Immature natural killer cell (primary cell): ENCODE measurements at regions not wholly inside any gene's neighbourhood (a gene's known extent, or its start where the extent isn't known, plus 50 kb on each side); places are given as distances from the start of the nearest gene placed in this dataset.
"Not testable (repeated sequence)": the region's sequence is repeated elsewhere in the genome, so short reads cannot be mapped to it uniquely, and the experiment has no call there.

Experiments used
- DNase-seq, 3 donors: peaks; one replicate each; pipeline ENCODE4 v3.0.0; 2022; ENCODE audit warnings: mixed read lengths in 1 of 3
- H3K27ac Mint-ChIP-seq, 6 donors: one replicate each; pipeline ENCODE4 v1.8.0; 2020; ENCODE audit warnings: mixed read lengths in 6 of 6, mild to moderate bottlenecking in 5 of 6, inconsistent platforms in 4 of 6, moderate library complexity in 3 of 6
- H3K27me3 Mint-ChIP-seq, 3 donors: one replicate each; pipeline ENCODE4 v1.8.0; 2020 to 2021; ENCODE audit warnings: low read depth in 3 of 3, mild to moderate bottlenecking in 3 of 3, mixed read lengths in 3 of 3, moderate library complexity in 3 of 3, inconsistent platforms in 1 of 3
- H3K36me3 Mint-ChIP-seq, 3 donors: one replicate each; pipeline ENCODE4 v1.8.0; 2020; ENCODE audit warnings: mixed read lengths in 3 of 3, inconsistent platforms in 2 of 3, mild to moderate bottlenecking in 2 of 3
- H3K4me1 Mint-ChIP-seq, 2 donors: one replicate each; pipeline ENCODE4 v1.8.0; 2020; ENCODE audit warnings: inconsistent platforms in 2 of 2, mild to moderate bottlenecking in 2 of 2, mixed read lengths in 2 of 2, moderate library complexity in 1 of 2
- H3K4me3 Mint-ChIP-seq, 5 donors: one replicate each; pipeline ENCODE4 v1.8.0; 2020; ENCODE audit warnings: mild to moderate bottlenecking in 5 of 5, mixed read lengths in 5 of 5, inconsistent platforms in 3 of 5, moderate library complexity in 3 of 5
- H3K9me3 Mint-ChIP-seq, 6 donors: one replicate each; pipeline ENCODE4 v1.8.0; 2020; ENCODE audit warnings: mild to moderate bottlenecking in 6 of 6, mixed read lengths in 6 of 6, inconsistent platforms in 4 of 6, moderate library complexity in 3 of 6

GRCh38 chr14:37992499-37992898 is 215.2 kb upstream of the SSTR1 start:
- Mint-ChIP-seq H3K9me3 (no peaks in the 10 kb centered on the region), H3K27ac (no peak overlapping the region), H3K36me3 (no peaks in the 10 kb centered on the region), H3K4me1 (peaks cover 0 to 4% of the 10 kb centered on the region in 2 donors), H3K27me3 (peaks cover 0 to 9% (median 2%) of the 10 kb centered on the region in 3 donors), H3K4me3 (no peak overlapping the region)
- no peak for DNase-seq

- DNase-seq = no peak
- Mint-ChIP-seq H3K27ac (no peak overlapping the region), H3K4me1 (peaks cover 0 to 4% of the 10 kb centered on the region in 2 donors), H3K4me3 (no peak overlapping the region), H3K36me3 (no peaks in the 10 kb centered on the region), H3K9me3 (no peaks in the 10 kb centered on the region), H3K27me3 (peaks cover 0 to 8% (median 2%) of the 10 kb centered on the region in 3 donors)
Observed at GRCh38 chr14:37994846-37995372, 212.8 kb upstream of the SSTR1 start.

- peaks cover 0 to 4% (median 2%) of the 10 kb centered on the region in 3 donors for H3K27me3 Mint-ChIP-seq
- no peak overlapping the region for H3K4me3 Mint-ChIP-seq
- DNase-seq = no peak
- no peaks in the 10 kb centered on the region for H3K36me3 Mint-ChIP-seq
- peaks cover 0 to 4% of the 10 kb centered on the region in 2 donors for H3K4me1 Mint-ChIP-seq
- H3K9me3 Mint-ChIP-seq = no peaks in the 10 kb centered on the region
- H3K27ac Mint-ChIP-seq = no peak overlapping the region
Observed at GRCh38 chr14:37997017-37997416, 210.7 kb upstream of the SSTR1 start.

- Mint-ChIP-seq H3K9me3 (no peaks in the 10 kb centered on the region), H3K4me1 (peaks cover 0 to 4% of the 10 kb centered on the region in 2 donors), H3K36me3 (no peaks in the 10 kb centered on the region), H3K27me3 (peaks cover 0 to 2% (median 0%) of the 10 kb centered on the region in 3 donors), H3K4me3 (no peak overlapping the region), H3K27ac (no peak overlapping the region)
- no peak for DNase-seq
Observed at GRCh38 chr14:38000340-38000739, 207.4 kb upstream of the SSTR1 start.

GRCh38 chr14:38001501-38001900 is 206.2 kb upstream of the SSTR1 start:
- Mint-ChIP-seq H3K4me3 (no peak overlapping the region), H3K27ac (no peak overlapping the region), H3K36me3 (no peaks in the 10 kb centered on the region), H3K9me3 (no peaks in the 10 kb centered on the region), H3K27me3 (peaks cover 0 to 2% (median 0%) of the 10 kb centered on the region in 3 donors), H3K4me1 (peaks cover 0 to 4% of the 10 kb centered on the region in 2 donors)
- DNase-seq = no peak

GRCh38 chr14:38003746-38004609 is 203.7 kb upstream of the SSTR1 start:
- H3K36me3 Mint-ChIP-seq = no peaks in the 10 kb centered on the region
- no peaks in the 10 kb centered on the region for H3K27me3 Mint-ChIP-seq
- DNase-seq = no peak
- no peaks in the 10 kb centered on the region for H3K4me1 Mint-ChIP-seq
- H3K27ac Mint-ChIP-seq = peak overlapping the region in 1 of 6 donors; percentile 78
- H3K4me3 Mint-ChIP-seq = no peak overlapping the region
- H3K9me3 Mint-ChIP-seq = no peaks in the 10 kb centered on the region

- Mint-ChIP-seq H3K36me3 (no peaks in the 10 kb centered on the region), H3K27ac (no peak overlapping the region), H3K4me1 (no peaks in the 10 kb centered on the region), H3K9me3 (peaks cover 0 to 4% (median 0%) of the 10 kb centered on the region in 6 donors), H3K4me3 (no peak overlapping the region), H3K27me3 (no peaks in the 10 kb centered on the region)
- no peak for DNase-seq
Observed at GRCh38 chr14:38004610-38004879, 203.2 kb upstream of the SSTR1 start.

- peaks cover 10 to 24% (median 13%) of the 10 kb centered on the region in 6 donors for H3K9me3 Mint-ChIP-seq
Observed at GRCh38 chr14:38011156-38011555, 196.5 kb upstream of the SSTR1 start.

GRCh38 chr14:38012056-38012455 is 195.6 kb upstream of the SSTR1 start:
- Mint-ChIP-seq H3K9me3 (peaks cover 10 to 24% (median 13%) of the 10 kb centered on the region in 6 donors), H3K27me3 (no peaks in the 10 kb centered on the region), H3K4me3 (no peak overlapping the region), H3K27ac (no peak overlapping the region), H3K36me3 (peaks cover 5 to 10% (median 10%) of the 10 kb centered on the region in 3 donors), H3K4me1 (no peaks in the 10 kb centered on the region)
- no peak for DNase-seq

More at GRCh38 chr14:38011156-38011555, 196.5 kb upstream of the SSTR1 start:
- not testable (repeated sequence) for H3K36me3 Mint-ChIP-seq, H3K4me1 Mint-ChIP-seq, DNase-seq, H3K27me3 Mint-ChIP-seq, H3K27ac Mint-ChIP-seq, H3K4me3 Mint-ChIP-seq

GRCh38 chr14:38016497-38016896 is 191.2 kb upstream of the SSTR1 start:
- DNase-seq = no peak
- no peaks in the 10 kb centered on the region for H3K4me1 Mint-ChIP-seq
- no peak overlapping the region for H3K4me3 Mint-ChIP-seq
- no peaks in the 10 kb centered on the region for H3K27me3 Mint-ChIP-seq
- H3K36me3 Mint-ChIP-seq = peaks cover 4 to 9% (median 6%) of the 10 kb centered on the region in 3 donors
- peaks cover 6 to 16% (median 9%) of the 10 kb centered on the region in 6 donors for H3K9me3 Mint-ChIP-seq
- H3K27ac Mint-ChIP-seq = no peak overlapping the region

GRCh38 chr14:38021861-38022260 is 185.8 kb upstream of the SSTR1 start:
- Mint-ChIP-seq H3K36me3 (peaks cover 0 to 19% (median 3%) of the 10 kb centered on the region in 3 donors), H3K4me1 (peaks cover 0 to 6% of the 10 kb centered on the region in 2 donors), H3K27ac (no peak overlapping the region), H3K9me3 (peaks cover 6 to 27% (median 18%) of the 10 kb centered on the region in 6 donors), H3K4me3 (no peak overlapping the region), H3K27me3 (peaks cover 0 to 2% (median 0%) of the 10 kb centered on the region in 3 donors)
- no peak for DNase-seq

- H3K27me3 Mint-ChIP-seq = peaks cover 0 to 3% (median 2%) of the 10 kb centered on the region in 3 donors
- H3K4me3 Mint-ChIP-seq = no peak overlapping the region
- H3K27ac Mint-ChIP-seq = no peak overlapping the region
- H3K36me3 Mint-ChIP-seq = peaks cover 0 to 19% (median 3%) of the 10 kb centered on the region in 3 donors
- H3K9me3 Mint-ChIP-seq = peaks cover 6 to 27% (median 18%) of the 10 kb centered on the region in 6 donors
- peaks cover 0 to 6% of the 10 kb centered on the region in 2 donors for H3K4me1 Mint-ChIP-seq
- no peak for DNase-seq
Observed at GRCh38 chr14:38022775-38023174, 184.9 kb upstream of the SSTR1 start.

GRCh38 chr14:38038171-38038570 is 169.5 kb upstream of the SSTR1 start:
- H3K27me3 Mint-ChIP-seq = peaks cover 0 to 2% (median 0%) of the 10 kb centered on the region in 3 donors
- peaks cover 0 to 4% (median 4%) of the 10 kb centered on the region in 3 donors for H3K36me3 Mint-ChIP-seq
- no peaks in the 10 kb centered on the region for H3K4me1 Mint-ChIP-seq
- H3K4me3 Mint-ChIP-seq = no peak overlapping the region
- H3K27ac Mint-ChIP-seq = no peak overlapping the region
- peaks cover 0 to 3% (median 0%) of the 10 kb centered on the region in 6 donors for H3K9me3 Mint-ChIP-seq
- DNase-seq = no peak

GRCh38 chr14:38038986-38039385 is 168.7 kb upstream of the SSTR1 start:
- Mint-ChIP-seq H3K36me3 (peaks cover 0 to 3% (median 2%) of the 10 kb centered on the region in 3 donors), H3K4me3 (no peak overlapping the region), H3K9me3 (peaks cover 0 to 3% (median 0%) of the 10 kb centered on the region in 6 donors), H3K4me1 (no peaks in the 10 kb centered on the region), H3K27ac (no peak overlapping the region), H3K27me3 (peaks cover 0 to 2% (median 0%) of the 10 kb centered on the region in 3 donors)
- DNase-seq = no peak
